Keratinocyte (primary cell): ENCODE measurements at regions not wholly inside any gene's neighbourhood (a gene's known extent, or its start where the extent isn't known, plus 50 kb on each side); places are given as distances from the start of the nearest gene placed in this dataset.

ENCODE experiments used
- DNase-seq: peaks from one replicate; pipeline ENCODE4 v3.0.0-alpha.2; 2011; ENCODE audit warnings: low read depth, missing footprints, low spot score
- FAIRE-seq: peaks from 2 replicates; lab custom pipeline; 2011; peaks lifted over from hg19 to GRCh38; lab: Jason Lieb, UNC
- H2AFZ ChIP-seq: 2 replicates; pipeline ENCODE4 v1.6.0; 2012; ENCODE audit warnings: low read length, control low read depth, inconsistent platforms; ENCODE audit not compliant: control insufficient read depth
- H3K27ac ChIP-seq: 2 replicates; pipeline ENCODE4 v1.5.1; 2011; ENCODE audit warnings: low read length; ENCODE audit not compliant: control insufficient read depth, insufficient read depth
- H3K27me3 ChIP-seq: 3 replicates; pipeline ENCODE4 v1.6.0; 2011; ENCODE audit warnings: low read length; ENCODE audit not compliant: control insufficient read depth, insufficient read depth; ENCODE audit errors: extremely low read depth
- H3K36me3 ChIP-seq, 2 experiments: 2 replicates in 1 of 2; 3 replicates in 1 of 2; pipeline ENCODE4 v1.5.1; 2011; ENCODE audit warnings: low read length in 2 of 2, mild to moderate bottlenecking in 1 of 2; ENCODE audit not compliant: control insufficient read depth in 2 of 2, insufficient read depth in 2 of 2; ENCODE audit errors: extremely low read depth in 1 of 2
- H3K4me1 ChIP-seq: 3 replicates; pipeline ENCODE4 v1.5.1; 2011; ENCODE audit warnings: low read length; ENCODE audit not compliant: control insufficient read depth, insufficient read depth; ENCODE audit errors: extremely low read depth
- H3K4me2 ChIP-seq: 3 replicates; pipeline ENCODE4 v1.6.0; 2011; ENCODE audit warnings: low read depth, low read length; ENCODE audit not compliant: control insufficient read depth, insufficient read depth; ENCODE audit errors: extremely low read depth
- H3K4me3 ChIP-seq, 3 experiments: fragments of 200-600 bp in 1 of 3; sonication (generic) in 1 of 3; 2 replicates in 2 of 3; 3 replicates in 1 of 3; pipeline ENCODE4 v1.5.1; 2011 to 2016; ENCODE audit warnings: low read length in 3 of 3, mild to moderate bottlenecking in 3 of 3, control low read depth in 2 of 3, inconsistent platforms in 1 of 3, low read depth in 1 of 3, mixed read lengths in 1 of 3, mixed run types in 1 of 3, moderate library complexity in 1 of 3; ENCODE audit not compliant: control insufficient read depth in 2 of 3, insufficient read depth in 2 of 3; ENCODE audit errors: extremely low read depth in 1 of 3
- H3K79me2 ChIP-seq: 2 replicates; pipeline ENCODE4 v1.6.0; 2012; ENCODE audit warnings: low read length; ENCODE audit not compliant: control insufficient read depth, insufficient read depth
- H3K9ac ChIP-seq: 3 replicates; pipeline ENCODE4 v1.6.0; 2011; ENCODE audit warnings: low read length; ENCODE audit not compliant: control insufficient read depth, insufficient read depth; ENCODE audit errors: extremely low read depth
- H3K9me1 ChIP-seq: 3 replicates; pipeline ENCODE4 v1.6.0; 2011; ENCODE audit warnings: low read length; ENCODE audit not compliant: control insufficient read depth, insufficient read depth; ENCODE audit errors: extremely low read depth
- H3K9me3 ChIP-seq: 2 replicates; pipeline ENCODE4 v1.5.1; 2012; ENCODE audit warnings: low read depth, low read length; ENCODE audit not compliant: control insufficient read depth
- H4K20me1 ChIP-seq: 3 replicates; pipeline ENCODE4 v1.6.0; 2011; ENCODE audit warnings: low read length; ENCODE audit not compliant: control insufficient read depth, insufficient read depth; ENCODE audit errors: extremely low read depth
- CTCF ChIP-seq, 3 experiments: IDR thresholded peaks in 1 of 3; conservative IDR thresholded peaks in 1 of 3; optimal IDR thresholded peaks in 1 of 3; 2 replicates in 2 of 3; 3 replicates in 1 of 3; pipeline versions ENCODE3 to v1.5.1; 2011; ENCODE audit warnings: low read length in 3 of 3, mild to moderate bottlenecking in 3 of 3, moderate library complexity in 2 of 3, control low read depth in 1 of 3, inconsistent platforms in 1 of 3; ENCODE audit not compliant: insufficient read depth in 2 of 3; ENCODE audit errors: extremely low read depth in 1 of 3
- EZH2 ChIP-seq: IDR thresholded peaks from one replicate; pipeline ENCODE4 v1.6.1; 2012; ENCODE audit warnings: inconsistent platforms, mild to moderate bottlenecking, low read length, moderate library complexity
- dilution Hi-C: fragments of 300-500 bp; cut with MboI; formaldehyde crosslinking; loops from one replicate; pipeline ENCODE4 v1.7.0; 2020; ENCODE audit warnings: low sequenced_read_pairs; ENCODE audit not compliant: extremely low pct_ligation_motif_present

GRCh38 chr3:127464642-127465041 lies 125.9 kb downstream of the TPRA1 start:
- no peaks in the 10 kb centered on the region for H3K9me3 ChIP-seq
- dilution Hi-C loops, result no loop called here
- H3K27me3 ChIP-seq, result peaks cover 3% of the 10 kb centered on the region
- H3K9ac ChIP-seq, result no peak overlapping the region
- no peak overlapping the region for H3K4me3 ChIP-seq
- DNase-seq (no peak), FAIRE-seq (no peak)
- no peak overlapping the region for H3K27ac ChIP-seq
- H3K79me2 ChIP-seq, result no peaks in the 10 kb centered on the region
- H2AFZ ChIP-seq, result no peak overlapping the region
- H4K20me1 ChIP-seq, result no peaks in the 10 kb centered on the region
- H3K4me2 ChIP-seq, result no peak overlapping the region
- no peaks in the 10 kb centered on the region for H3K4me1 ChIP-seq
- H3K9me1 ChIP-seq, result no peaks in the 10 kb centered on the region
- H3K36me3 ChIP-seq, result no peaks in the 10 kb centered on the region
- no peak for TF ChIP-seq EZH2
- TF ChIP-seq CTCF (optimal IDR thresholded peaks at IDR 0.05 in 1 of 3, IDR thresholded peaks at IDR 0.05 in 1 of 3, conservative IDR thresholded peaks at IDR 0.05 in 1 of 3; ENCODE audit: extremely low read depth in 1 of 3, insufficient read depth in 2 of 3, low read length in 3 of 3), result no peak

GRCh38 chr3:127462111-127462655 lies 128.3 kb downstream of the TPRA1 start:
- FAIRE-seq, result no peak
- dilution Hi-C loops, result no loop called here

More at GRCh38 chr3:127462111-127462655, 128.3 kb downstream of the TPRA1 start:
- Histone ChIP-seq H3K4me1 (peaks cover 2% of the 10 kb centered on the region), H3K36me3 (no peaks in the 10 kb centered on the region), H2AFZ (no peak overlapping the region), H3K9ac (no peak overlapping the region), H3K4me3 (no peak overlapping the region), H3K27ac (no peak overlapping the region), H4K20me1 (no peaks in the 10 kb centered on the region), H3K4me2 (no peak overlapping the region), H3K9me1 (no peaks in the 10 kb centered on the region), H3K79me2 (no peaks in the 10 kb centered on the region), H3K9me3 (no peaks in the 10 kb centered on the region), H3K27me3 (no peaks in the 10 kb centered on the region)
- DNase-seq, result no peak
- TF ChIP-seq CTCF (optimal IDR thresholded peaks at IDR 0.05 in 1 of 3, IDR thresholded peaks at IDR 0.05 in 1 of 3, conservative IDR thresholded peaks at IDR 0.05 in 1 of 3; ENCODE audit: extremely low read depth in 1 of 3, insufficient read depth in 2 of 3, low read length in 3 of 3) (no peak), EZH2 (no peak)
